PC-3 (cell line): ENCODE measurements at regions not wholly inside any gene's neighbourhood (a gene's known extent, or its start where the extent isn't known, plus 50 kb on each side); places are given as distances from the start of the nearest gene placed in this dataset.

Experiments
- CTCF ChIP-seq: fragments of 300-600 bp; sonication (generic); conservative IDR thresholded peaks from 2 replicates; pipeline ENCODE4 v1.5.1; 2017; ENCODE audit warnings: antibody characterized with exemption, low read depth, mild to moderate bottlenecking, low read length
- EZH2 ChIP-seq: fragments of 300-600 bp; sonication (generic); IDR thresholded peaks from one replicate; pipeline ENCODE4 v1.6.1; 2017; ENCODE audit warnings: antibody characterized with exemption, mild to moderate bottlenecking, low read length; ENCODE audit not compliant: unreplicated experiment
- EZH2phosphoT487 ChIP-seq: fragments of 300-600 bp; sonication (generic); IDR thresholded peaks from 2 replicates; pipeline ENCODE4 v1.6.1; 2018; ENCODE audit warnings: mild to moderate bottlenecking, antibody characterized with exemption, low read length, borderline replicate concordance

- TF ChIP-seq CTCF = no peak
- no peak for TF ChIP-seq EZH2
- no peak for TF ChIP-seq EZH2phosphoT487
Measured at GRCh38 chr6:169993861-169994481, 242.5 kb downstream of the ERMARD start.
